Peyer's patch (tissue), 4 donors: ENCODE measurements at regions not wholly inside any gene's neighbourhood (a gene's known extent, or its start where the extent isn't known, plus 50 kb on each side); places are given as distances from the start of the nearest gene placed in this dataset.

Experiments
- POLR2A ChIP-seq, 2 donors: fragments of 450-650 bp; IDR thresholded peaks; one replicate each; pipeline ENCODE4 v1.5.1; 2017; ENCODE audit warnings: antibody characterized with exemption in 2 of 2, mild to moderate bottlenecking in 2 of 2, moderate library complexity in 2 of 2
- TF ChIP-seq, protein P1 (sequence below), 6 experiments: fragments of 450-650 bp in 4 of 6; fragments of 200-600 bp in 2 of 6; sonication (generic) in 1 of 6; IDR thresholded peaks; one replicate each; pipeline ENCODE4 v1.5.1; 2017 to 2019; ENCODE audit warnings: antibody characterized with exemption in 6 of 6, mild to moderate bottlenecking in 3 of 6, moderate library complexity in 1 of 6

DNA sequence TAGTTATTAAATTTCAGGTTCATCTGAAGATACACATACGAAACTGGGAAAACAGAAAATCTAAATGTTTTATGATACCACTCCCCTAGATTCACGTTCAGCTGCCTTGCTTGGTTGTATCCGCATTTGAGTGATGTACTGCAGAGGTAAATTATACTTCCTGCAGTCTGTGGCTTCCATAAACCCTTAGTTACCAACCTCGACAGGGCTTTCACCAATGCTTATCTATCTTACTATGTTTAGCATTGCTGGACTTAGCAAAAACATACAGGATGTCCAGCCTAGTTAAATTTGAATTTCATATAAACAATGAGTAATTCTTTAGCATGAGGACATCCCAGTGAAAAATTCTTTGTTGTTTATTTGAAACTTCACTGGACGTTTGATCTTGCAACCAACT is 108.8 kb downstream of the TMA16 start:
- TF ChIP-seq, protein P1, sequence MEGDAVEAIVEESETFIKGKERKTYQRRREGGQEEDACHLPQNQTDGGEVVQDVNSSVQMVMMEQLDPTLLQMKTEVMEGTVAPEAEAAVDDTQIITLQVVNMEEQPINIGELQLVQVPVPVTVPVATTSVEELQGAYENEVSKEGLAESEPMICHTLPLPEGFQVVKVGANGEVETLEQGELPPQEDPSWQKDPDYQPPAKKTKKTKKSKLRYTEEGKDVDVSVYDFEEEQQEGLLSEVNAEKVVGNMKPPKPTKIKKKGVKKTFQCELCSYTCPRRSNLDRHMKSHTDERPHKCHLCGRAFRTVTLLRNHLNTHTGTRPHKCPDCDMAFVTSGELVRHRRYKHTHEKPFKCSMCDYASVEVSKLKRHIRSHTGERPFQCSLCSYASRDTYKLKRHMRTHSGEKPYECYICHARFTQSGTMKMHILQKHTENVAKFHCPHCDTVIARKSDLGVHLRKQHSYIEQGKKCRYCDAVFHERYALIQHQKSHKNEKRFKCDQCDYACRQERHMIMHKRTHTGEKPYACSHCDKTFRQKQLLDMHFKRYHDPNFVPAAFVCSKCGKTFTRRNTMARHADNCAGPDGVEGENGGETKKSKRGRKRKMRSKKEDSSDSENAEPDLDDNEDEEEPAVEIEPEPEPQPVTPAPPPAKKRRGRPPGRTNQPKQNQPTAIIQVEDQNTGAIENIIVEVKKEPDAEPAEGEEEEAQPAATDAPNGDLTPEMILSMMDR (IDR thresholded peaks at IDR 0.05), result no peak
- TF ChIP-seq POLR2A (IDR thresholded peaks at IDR 0.05), result no peak
